Stimulated activated CD4-positive, alpha-beta T cell treated with anti-CD3 and anti-CD28 coated beads, Interleukin-12 subunit alpha, Interleukin-12 subunit beta, amount 100 ng/mL, for 48 hours (primary cell): ENCODE measurements at regions not wholly inside any gene's neighbourhood (a gene's known extent, or its start where the extent isn't known, plus 50 kb on each side); places are given as distances from the start of the nearest gene placed in this dataset.

Experiments used
- DNase-seq, 3 donors: peaks; one replicate each; pipeline ENCODE4 v3.0.0-alpha.2; 2020; ENCODE audit warnings: low read depth in 2 of 3, low spot score in 1 of 3

GRCh38 chr17:73924114-73924908, 279.2 kb upstream of the RPL38 start:
- DNase-seq = no peak

DNA sequence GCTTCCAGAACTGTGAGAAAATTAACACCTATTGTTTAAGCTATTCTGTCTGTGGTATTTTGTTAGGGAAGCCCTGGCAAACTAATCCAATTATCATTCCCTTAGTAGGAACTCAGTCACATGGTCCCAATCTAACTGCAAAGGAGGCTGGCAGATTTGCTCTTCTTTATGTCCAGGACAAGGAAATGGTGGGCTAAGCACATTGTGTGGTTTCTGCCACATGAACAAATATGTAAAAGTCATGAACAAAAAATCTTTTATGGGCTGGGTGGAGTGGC, 278.6 kb upstream of the RPL38 start:
- DNase-seq = no peak

DNA sequence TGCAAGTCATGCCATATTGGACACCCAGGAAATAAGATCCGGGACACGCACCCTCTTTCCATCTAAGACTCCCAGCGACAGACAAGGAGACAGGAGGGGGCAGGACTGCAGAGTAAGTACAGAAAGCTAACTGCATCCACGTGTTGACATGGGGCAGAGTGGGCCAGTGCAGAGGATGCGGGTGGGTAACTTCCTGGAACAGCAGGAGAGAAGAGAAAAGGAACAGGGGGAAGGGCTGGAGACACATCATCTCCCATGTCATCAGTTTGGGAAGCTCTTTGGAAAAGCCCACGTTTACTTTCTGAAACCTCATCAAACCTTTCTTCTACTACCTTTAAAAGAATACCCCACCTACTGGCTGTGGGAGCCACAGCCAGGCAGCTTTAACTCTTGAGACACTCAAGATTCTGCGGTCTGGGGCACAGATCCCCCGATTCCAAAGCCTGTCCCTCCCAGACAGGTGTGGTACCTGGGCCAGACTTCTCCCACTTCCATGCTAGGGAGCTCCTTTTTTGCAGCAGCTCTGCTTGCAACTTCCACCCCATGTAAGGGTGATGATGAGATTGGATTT, 273.5 kb upstream of the RPL38 start:
- no peak for DNase-seq

DNA sequence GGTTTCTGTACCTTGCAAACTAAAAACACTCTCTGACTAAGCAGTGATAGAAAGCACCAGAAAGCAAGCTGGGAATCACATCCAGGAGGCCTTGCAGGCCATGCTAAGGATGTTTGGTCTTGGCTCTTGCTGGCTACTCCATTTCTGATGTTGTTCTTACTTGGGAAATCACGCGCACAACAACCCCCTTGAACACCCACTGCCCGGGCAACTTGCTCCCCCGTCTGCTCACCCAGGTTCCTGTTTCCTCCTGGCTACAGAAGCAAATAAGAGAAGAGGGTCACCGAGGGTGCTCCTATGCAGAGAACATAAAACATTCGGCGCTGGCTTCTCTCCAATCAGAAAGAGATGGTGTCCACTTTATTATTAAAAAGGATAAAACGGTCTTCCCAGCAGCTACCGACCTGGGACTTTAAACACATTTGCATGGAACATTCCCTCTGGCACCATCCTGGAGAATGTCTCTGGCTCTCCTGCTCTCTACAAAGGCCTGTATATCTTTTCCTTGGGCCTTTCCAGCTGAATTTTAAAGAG, 271.2 kb upstream of the RPL38 start:
- no peak for DNase-seq

DNA sequence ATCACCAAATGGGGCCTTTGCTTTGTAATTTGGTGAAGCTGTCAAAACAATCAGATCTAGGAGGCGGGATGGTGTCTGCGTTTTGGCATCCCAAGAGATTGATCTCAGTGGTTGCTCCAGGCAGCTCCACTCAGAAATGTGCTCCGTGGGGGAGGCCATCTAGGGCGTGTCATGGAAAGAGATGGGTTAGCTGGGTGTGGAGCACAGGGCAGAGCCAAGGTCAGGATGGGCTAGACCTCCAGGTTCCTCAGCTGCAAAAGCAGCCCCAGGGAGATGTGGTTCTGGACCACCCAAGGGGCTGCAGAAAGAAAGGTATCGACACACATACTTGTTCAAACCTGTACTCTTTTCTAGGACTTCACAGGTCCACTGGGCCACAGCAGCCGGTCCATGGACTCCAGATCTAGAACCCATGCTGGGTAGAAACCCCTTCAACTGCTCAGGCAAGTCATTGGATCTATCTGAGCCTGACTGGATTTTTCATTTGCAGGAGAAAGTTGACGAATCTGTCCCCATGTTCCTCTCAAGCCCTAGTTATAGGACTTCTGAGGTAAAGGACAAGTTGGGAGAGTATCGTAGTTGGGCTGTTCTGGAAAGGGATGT, 270.2 kb upstream of the RPL38 start:
- no peak for DNase-seq

- DNase-seq = no peak
Measured at GRCh38 chr17:73933871-73934270, 269.6 kb upstream of the RPL38 start.

- DNase-seq = no peak
Measured at GRCh38 chr17:73934696-73935095, 268.8 kb upstream of the RPL38 start.

- no peak for DNase-seq
Measured at GRCh38 chr17:73936908-73937627, 266.4 kb upstream of the RPL38 start.

DNA sequence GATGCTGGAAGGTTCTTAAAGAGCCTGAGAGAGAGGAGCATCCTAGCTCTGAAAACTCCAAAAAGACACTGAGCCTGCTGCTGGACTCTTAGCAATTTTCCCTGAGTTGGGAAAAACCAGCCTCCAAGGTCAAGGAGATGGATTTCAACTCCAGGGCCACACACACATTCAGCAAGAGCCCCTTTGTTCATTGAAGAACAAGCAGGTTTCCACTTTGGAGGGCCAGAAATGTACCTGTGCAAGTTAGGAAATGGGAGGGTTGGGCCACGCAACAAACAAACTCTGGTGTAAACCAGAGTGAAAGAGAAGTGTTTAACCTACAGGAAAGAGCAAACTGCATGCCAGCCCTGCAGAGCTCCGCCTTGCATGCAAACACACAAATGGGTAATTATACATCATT, 264.8 kb upstream of the RPL38 start:
- DNase-seq = no peak

- DNase-seq = no peak
Measured at GRCh38 chr17:73939806-73940205, 263.7 kb upstream of the RPL38 start.

DNA sequence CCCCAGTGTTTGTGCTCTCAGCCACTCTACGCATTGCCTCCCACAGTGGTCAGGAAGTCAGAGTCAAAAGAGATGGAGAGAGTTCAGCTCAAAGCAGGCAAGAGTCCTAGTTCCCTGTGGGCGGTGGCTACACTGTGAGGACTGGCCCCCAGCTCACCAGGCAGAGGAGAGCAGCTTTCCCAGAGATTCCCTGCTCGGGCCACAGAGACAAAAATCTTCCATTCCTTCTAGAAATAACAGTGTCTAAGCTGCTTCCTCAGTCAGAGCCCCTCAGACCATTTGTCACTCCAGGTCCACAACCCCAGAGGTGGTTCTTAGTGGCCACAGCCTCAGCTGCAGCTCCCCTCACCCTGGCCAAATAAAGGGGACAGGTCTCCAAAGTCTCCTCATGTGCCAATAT, 263.0 kb upstream of the RPL38 start:
- no peak for DNase-seq

DNA sequence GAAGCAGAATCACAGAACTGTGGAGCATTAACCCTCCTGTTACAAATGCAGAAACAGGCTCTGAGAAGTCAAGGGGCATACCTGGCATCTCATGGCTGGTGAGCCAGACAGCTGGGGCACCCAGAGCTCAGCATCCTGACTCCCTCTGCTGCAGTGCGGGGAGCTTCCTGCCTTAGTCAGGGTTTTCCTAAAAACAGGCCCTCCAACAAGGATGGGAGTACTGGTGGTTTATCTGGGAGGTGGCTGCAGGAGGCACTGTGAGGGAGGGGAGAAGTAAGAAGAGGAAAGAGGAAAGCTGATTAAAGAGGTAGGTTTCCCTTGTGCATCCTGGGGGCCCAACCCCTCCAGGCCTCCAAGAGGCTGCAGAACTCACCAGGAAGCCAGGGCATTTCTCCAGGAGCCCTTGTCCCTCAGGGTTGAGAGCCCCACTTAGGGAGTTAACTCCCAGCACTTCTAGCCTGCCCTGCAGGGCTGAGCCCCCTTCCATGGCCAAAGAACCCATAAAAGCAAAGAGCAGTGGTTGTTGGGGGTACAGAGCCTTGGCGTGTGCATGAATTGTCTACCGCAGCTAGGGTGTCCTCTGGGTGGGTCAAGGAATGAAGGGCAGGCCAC, 261.5 kb upstream of the RPL38 start:
- DNase-seq = no peak

DNA sequence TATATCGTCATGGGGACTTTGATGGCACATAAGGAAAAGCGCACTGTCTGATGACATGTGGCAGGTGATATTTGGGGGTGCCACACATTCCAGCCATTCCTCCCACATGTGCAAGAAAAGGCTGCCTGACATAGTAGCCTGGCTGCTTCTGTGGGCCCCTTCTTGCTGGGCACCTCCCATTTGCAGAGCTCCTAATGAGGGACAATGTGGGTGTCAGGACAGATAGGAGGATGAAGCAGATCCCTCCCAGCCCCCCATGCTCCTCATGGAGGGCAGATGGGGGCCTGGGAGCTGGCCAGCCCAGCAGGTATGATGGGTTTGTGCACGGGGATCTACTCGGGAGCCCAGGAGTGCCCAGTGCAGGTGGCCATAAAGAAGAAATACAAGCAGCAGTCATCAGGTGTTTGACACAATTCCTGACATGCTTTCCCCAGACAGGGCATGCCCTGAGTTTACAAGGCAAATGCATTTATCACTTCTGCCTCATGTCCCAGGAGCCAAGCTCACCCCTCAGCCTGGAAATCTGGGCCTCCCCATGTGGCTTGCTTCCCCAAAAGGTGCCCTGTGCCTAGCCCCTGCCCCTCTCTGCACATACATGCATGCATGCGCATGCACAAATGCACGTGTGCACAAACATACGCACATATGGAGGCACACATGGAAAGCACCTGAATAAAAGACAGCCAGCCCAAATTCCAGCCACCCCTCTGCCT, 260.6 kb upstream of the RPL38 start:
- DNase-seq = no peak

DNA sequence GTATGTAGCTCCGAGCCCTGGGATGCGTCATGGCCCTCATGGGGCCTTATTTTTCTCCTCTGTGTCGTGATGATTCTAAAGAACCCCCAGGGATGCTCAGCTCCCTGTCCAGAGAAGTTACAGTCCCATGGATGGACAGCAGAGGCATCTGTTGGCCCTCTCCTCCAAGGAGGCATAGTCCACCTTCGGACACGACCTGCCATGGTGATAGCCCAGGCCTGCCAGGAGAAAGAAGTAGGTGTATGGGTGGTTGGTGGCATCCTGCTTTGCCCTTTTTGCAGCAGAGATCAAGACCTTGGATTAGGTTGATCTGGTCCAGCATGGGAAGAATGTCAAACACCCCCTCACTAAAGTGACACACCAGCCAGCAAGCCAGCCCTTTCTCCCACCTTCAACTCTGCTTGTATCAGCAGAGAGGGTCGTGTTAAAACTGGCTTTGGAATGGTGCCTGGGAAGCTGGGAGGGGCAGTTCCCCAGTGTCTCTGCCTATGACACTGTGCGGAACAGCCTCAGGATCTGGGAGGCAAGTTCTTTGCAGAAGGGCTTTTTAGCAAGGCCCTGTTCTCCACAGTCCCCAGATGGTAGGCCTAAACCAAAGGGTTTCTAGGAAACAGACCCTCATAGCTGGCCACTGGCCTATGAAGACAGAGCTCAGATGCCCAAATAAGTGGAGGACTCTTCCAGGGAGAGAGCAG, 259.9 kb upstream of the RPL38 start:
- no peak for DNase-seq

DNA sequence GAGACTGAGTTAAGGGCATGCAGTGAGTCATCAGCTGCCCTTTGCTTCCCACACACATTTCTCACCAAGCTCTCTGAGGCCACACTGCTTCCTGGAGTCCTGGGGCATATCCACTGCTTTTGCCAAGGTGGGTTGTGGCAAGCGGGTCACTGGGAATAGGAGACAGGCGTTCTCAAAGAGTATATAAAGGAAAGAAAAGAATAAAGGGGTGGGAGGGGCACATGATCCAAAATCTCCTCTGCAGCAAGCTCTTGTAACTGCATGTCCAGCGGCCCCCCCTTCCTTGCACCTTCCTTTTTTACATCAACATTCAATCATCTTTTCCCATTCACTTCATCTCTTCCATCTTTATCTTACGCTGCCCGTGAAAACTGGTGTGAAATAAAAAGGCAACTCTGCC, 259.1 kb upstream of the RPL38 start:
- no peak for DNase-seq

DNA sequence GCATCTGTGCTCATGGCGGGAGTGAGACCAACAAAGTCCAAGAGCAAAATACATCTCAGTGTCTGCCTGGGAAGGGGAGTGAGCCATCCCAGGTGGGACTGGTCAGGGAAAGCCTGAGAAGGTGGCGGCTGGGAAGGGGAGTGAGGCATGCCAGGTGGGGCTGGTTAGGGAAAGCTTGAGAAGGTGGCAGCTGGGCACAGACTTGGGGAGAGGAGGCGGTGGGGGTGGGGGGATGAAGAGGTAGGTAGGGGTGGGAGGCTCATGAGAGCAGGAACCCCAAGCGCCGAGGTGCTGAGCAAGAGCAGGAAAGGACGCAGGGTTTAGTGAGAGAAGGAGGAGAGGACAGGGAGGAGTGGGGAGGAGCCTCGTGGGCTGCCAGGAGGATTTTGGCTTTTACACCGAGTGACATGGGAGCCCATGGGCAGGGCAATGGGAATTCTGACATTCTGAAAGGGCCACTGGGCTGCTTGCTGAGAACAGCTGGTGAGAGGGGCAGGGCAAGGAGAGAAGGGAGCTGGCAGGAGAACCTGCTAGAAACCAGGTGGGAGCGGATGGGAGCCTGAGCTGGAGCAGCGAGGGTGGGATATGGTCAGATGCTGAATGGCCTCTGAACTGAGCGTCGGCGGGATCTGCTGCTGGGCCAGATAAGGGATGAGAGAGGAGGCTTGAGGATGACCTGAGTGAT, 256.1 kb upstream of the RPL38 start:
- no peak for DNase-seq

DNA sequence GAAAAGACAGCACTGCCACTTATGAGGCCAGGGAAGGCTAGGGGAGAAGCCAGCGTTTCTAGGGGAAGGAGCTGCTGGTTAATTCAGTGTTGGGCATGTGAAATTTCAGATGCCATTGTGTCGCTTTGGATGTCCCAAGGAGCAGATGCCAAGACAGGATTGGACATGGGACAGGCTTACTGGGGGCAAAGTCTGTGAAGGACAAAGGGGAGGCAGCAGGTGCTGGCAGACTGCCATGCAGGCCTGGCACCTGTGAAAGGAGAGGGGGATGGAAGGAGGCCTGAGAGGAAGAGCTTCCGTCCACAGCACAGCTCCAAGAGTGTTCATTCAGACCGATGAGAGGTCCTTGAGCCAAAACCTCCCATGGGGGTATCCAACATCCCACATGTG, 255.5 kb upstream of the RPL38 start:
- no peak for DNase-seq

DNA sequence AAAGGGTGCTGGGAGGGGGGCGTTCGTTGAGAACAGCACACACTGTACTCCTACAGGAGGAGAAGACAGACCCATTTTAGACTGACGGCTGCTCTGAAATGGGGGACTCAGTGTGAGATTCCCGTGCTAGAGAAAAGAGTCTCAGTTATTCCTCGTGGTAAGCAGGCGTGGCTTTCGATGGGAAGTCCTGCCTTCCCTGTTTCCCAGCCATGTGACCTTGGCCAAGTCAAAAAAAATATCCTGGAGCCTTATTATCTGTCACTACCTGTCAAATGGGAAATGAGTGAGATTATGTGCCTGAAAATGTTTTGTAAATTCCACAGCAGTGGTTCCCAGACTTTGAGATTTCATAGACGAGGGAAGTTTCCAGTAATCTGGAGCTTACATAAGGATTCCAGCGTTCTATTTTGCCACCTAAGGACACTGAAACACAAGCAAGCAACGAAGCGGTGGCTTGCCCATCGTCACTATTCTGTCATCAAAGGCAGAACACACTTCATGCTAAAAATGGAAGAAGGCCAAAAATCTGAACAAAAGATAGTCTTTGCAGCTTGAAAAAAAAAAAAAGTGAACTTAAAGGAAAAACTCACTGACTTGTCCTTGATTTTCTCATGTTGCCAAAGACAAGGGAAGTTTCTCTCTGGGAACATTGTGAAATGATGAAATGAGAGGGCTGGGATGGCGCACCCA, 253.4 kb upstream of the RPL38 start:
- DNase-seq = no peak

GRCh38 chr17:73950593-73950914, 252.9 kb upstream of the RPL38 start:
- no peak for DNase-seq
